ENCODE measurements at regions not wholly inside any gene's neighbourhood (a gene's known extent, or its start where the extent isn't known, plus 50 kb on each side); places are given as distances from the start of the nearest gene placed in this dataset.

GRCh38 chr2:57965961-57966360 lies 80.6 kb upstream of the VRK2 start:
- H3K27ac Mint-ChIP-seq: no peak overlapping the region

GRCh38 chr2:57973621-57974186 lies 72.9 kb upstream of the VRK2 start:
- Mint-ChIP-seq H3K4me1 (no peaks in the 10 kb centered on the region), H3K4me3 (no peak overlapping the region), H3K27me3 (ENCODE audit: insufficient read depth, low read depth) (peaks cover 4% of the 10 kb centered on the region), H3K27ac (no peak overlapping the region), H3K9me3 (peaks cover 3% of the 10 kb centered on the region), H3K36me3 (no peaks in the 10 kb centered on the region)
- H3K9ac ChIP-seq: no peak overlapping the region
- H4K20me1 ChIP-seq (ENCODE audit: low read depth): no peaks in the 10 kb centered on the region
- no peaks in the 10 kb centered on the region for H3K27me3 ChIP-seq
- no peak for DNase-seq (ENCODE audit: low spot score)
- H2AFZ ChIP-seq (replicated peaks): no peak overlapping the region
- H3K4me1 ChIP-seq: peaks cover 12% of the 10 kb centered on the region
- H3F3A ChIP-seq (ENCODE audit: low read depth): no peaks in the 10 kb centered on the region
- H3K36me3 ChIP-seq: no peaks in the 10 kb centered on the region
- H3K27ac ChIP-seq: no peak overlapping the region
- H3K9me3 ChIP-seq (ENCODE audit: low read depth): no peaks in the 10 kb centered on the region
- no peak overlapping the region for H3K4me2 ChIP-seq
- H3K4me3 ChIP-seq: no peak overlapping the region
- TF ChIP-seq EZH2 (IDR thresholded peaks at IDR 0.05) (no peak), CTCF (IDR thresholded peaks at IDR 0.05) (no peak), EZH2phosphoT487 (IDR thresholded peaks at IDR 0.05) (no peak)
- no peaks in the 10 kb centered on the region for H3K79me2 ChIP-seq (ENCODE audit: low read depth)

More at GRCh38 chr2:57965961-57966360, 80.6 kb upstream of the VRK2 start:
- H3K27me3 Mint-ChIP-seq (ENCODE audit: insufficient read depth, low read depth): no peaks in the 10 kb centered on the region
- no peak for TF ChIP-seq EZH2phosphoT487 (IDR thresholded peaks at IDR 0.05)
- Histone ChIP-seq H3K79me2 (ENCODE audit: low read depth) (no peaks in the 10 kb centered on the region), H3K9ac (no peak overlapping the region), H3K4me3 (no peak overlapping the region), H3K4me1 (peaks cover 27% of the 10 kb centered on the region), H4K20me1 (ENCODE audit: low read depth) (no peaks in the 10 kb centered on the region), H3F3A (ENCODE audit: low read depth) (no peaks in the 10 kb centered on the region), H3K27me3 (no peaks in the 10 kb centered on the region), H2AFZ (replicated peaks) (no peak overlapping the region), H3K9me3 (ENCODE audit: low read depth) (no peaks in the 10 kb centered on the region), H3K27ac (no peak overlapping the region), H3K4me2 (no peak overlapping the region), H3K36me3 (no peaks in the 10 kb centered on the region)
- no peaks in the 10 kb centered on the region for H3K4me1 Mint-ChIP-seq
- no peak for DNase-seq (ENCODE audit: low spot score)
- no peaks in the 10 kb centered on the region for H3K9me3 Mint-ChIP-seq
- no peak overlapping the region for H3K4me3 Mint-ChIP-seq
- no peaks in the 10 kb centered on the region for H3K36me3 Mint-ChIP-seq

GRCh38 chr2:57979158-57979557 lies 67.4 kb upstream of the VRK2 start:
- Mint-ChIP-seq H3K4me1 (no peaks in the 10 kb centered on the region), H3K36me3 (no peaks in the 10 kb centered on the region), H3K9me3 (peaks cover 2% of the 10 kb centered on the region), H3K27ac (no peak overlapping the region), H3K27me3 (ENCODE audit: insufficient read depth, low read depth) (peaks cover 4% of the 10 kb centered on the region), H3K4me3 (no peak overlapping the region)
- Histone ChIP-seq H3K79me2 (ENCODE audit: low read depth) (no peaks in the 10 kb centered on the region), H3K4me3 (no peak overlapping the region), H3K9me3 (ENCODE audit: low read depth) (no peaks in the 10 kb centered on the region), H3K27me3 (no peaks in the 10 kb centered on the region), H3K4me1 (no peaks in the 10 kb centered on the region), H3K36me3 (no peaks in the 10 kb centered on the region), H3F3A (ENCODE audit: low read depth) (no peaks in the 10 kb centered on the region), H4K20me1 (ENCODE audit: low read depth) (no peaks in the 10 kb centered on the region), H2AFZ (replicated peaks) (no peak overlapping the region), H3K9ac (no peak overlapping the region), H3K4me2 (no peak overlapping the region), H3K27ac (no peak overlapping the region)
- TF ChIP-seq EZH2phosphoT487 (IDR thresholded peaks at IDR 0.05): no peak
- no peak for TF ChIP-seq CTCF (IDR thresholded peaks at IDR 0.05)
- TF ChIP-seq EZH2 (IDR thresholded peaks at IDR 0.05): no peak
- DNase-seq (ENCODE audit: low spot score): no peak

GRCh38 chr2:57981083-57981768 lies 65.4 kb upstream of the VRK2 start:
- Histone ChIP-seq H3K4me2 (no peak overlapping the region), H3K27ac (no peak overlapping the region), H4K20me1 (ENCODE audit: low read depth) (no peaks in the 10 kb centered on the region), H3K27me3 (no peaks in the 10 kb centered on the region), H3K4me1 (no peaks in the 10 kb centered on the region), H3K9me3 (ENCODE audit: low read depth) (no peaks in the 10 kb centered on the region), H3K4me3 (no peak overlapping the region), H2AFZ (replicated peaks) (no peak overlapping the region), H3K9ac (no peak overlapping the region), H3K36me3 (no peaks in the 10 kb centered on the region), H3K79me2 (ENCODE audit: low read depth) (no peaks in the 10 kb centered on the region), H3F3A (ENCODE audit: low read depth) (no peaks in the 10 kb centered on the region)
- Mint-ChIP-seq H3K27me3 (ENCODE audit: insufficient read depth, low read depth) (peaks cover 4% of the 10 kb centered on the region), H3K36me3 (no peaks in the 10 kb centered on the region), H3K27ac (no peak overlapping the region), H3K4me1 (no peaks in the 10 kb centered on the region), H3K4me3 (no peak overlapping the region), H3K9me3 (peaks cover 2% of the 10 kb centered on the region)
- DNase-seq (ENCODE audit: low spot score): no peak
- TF ChIP-seq EZH2 (IDR thresholded peaks at IDR 0.05): no peak
- TF ChIP-seq CTCF (IDR thresholded peaks at IDR 0.05): no peak
- no peak for TF ChIP-seq EZH2phosphoT487 (IDR thresholded peaks at IDR 0.05)
